H9 (cell line): ENCODE measurements at regions not wholly inside any gene's neighbourhood (a gene's known extent, or its start where the extent isn't known, plus 50 kb on each side); places are given as distances from the start of the nearest gene placed in this dataset.

ENCODE experiments used
- DNase-seq: peaks from one replicate; pipeline ENCODE4 v3.0.0-alpha.2; 2017
- H2AFZ ChIP-seq: one replicate; pipeline ENCODE4 v1.6.1; 2013; ENCODE audit warnings: mild to moderate bottlenecking, low read length, control low read depth, moderate library complexity
- H2AK5ac ChIP-seq: 2 replicates; pipeline ENCODE4 v1.6.1; 2013; ENCODE audit warnings: low read length, control low read depth, mixed read lengths; ENCODE audit not compliant: insufficient read length
- H2BK120ac ChIP-seq: one replicate; pipeline ENCODE4 v1.6.1; 2013; ENCODE audit warnings: low read depth, mild to moderate bottlenecking, low read length, control low read depth, inconsistent platforms; ENCODE audit not compliant: poor library complexity, severe bottlenecking
- H2BK12ac ChIP-seq: 2 replicates; pipeline ENCODE4 v1.6.1; 2013; ENCODE audit warnings: low read length, control low read depth, mixed read lengths, low read depth; ENCODE audit not compliant: insufficient read length
- H2BK15ac ChIP-seq: 2 replicates; pipeline ENCODE4 v1.6.1; 2013; ENCODE audit warnings: low read depth, low read length, control low read depth
- H2BK20ac ChIP-seq: one replicate; pipeline ENCODE4 v1.6.1; 2013; ENCODE audit warnings: low read depth, mild to moderate bottlenecking, low read length, control low read depth, inconsistent platforms; ENCODE audit not compliant: poor library complexity, severe bottlenecking
- H2BK5ac ChIP-seq: 2 replicates; pipeline ENCODE4 v1.6.1; 2013; ENCODE audit warnings: low read length, control low read depth, mixed read lengths; ENCODE audit not compliant: insufficient read length
- H3K14ac ChIP-seq: 2 replicates; pipeline ENCODE4 v1.6.1; 2013; ENCODE audit warnings: low read length, control low read depth; ENCODE audit not compliant: insufficient read depth
- H3K18ac ChIP-seq: 2 replicates; pipeline ENCODE4 v1.6.1; 2013; ENCODE audit warnings: low read depth, mild to moderate bottlenecking, mixed read lengths, low read length, control low read depth; ENCODE audit not compliant: insufficient read length
- H3K23ac ChIP-seq: 2 replicates; pipeline ENCODE4 v1.6.1; 2013; ENCODE audit warnings: low read length, control low read depth, mixed read lengths, low read depth; ENCODE audit not compliant: insufficient read length
- H3K23me2 ChIP-seq: 2 replicates; pipeline ENCODE4 v1.6.1; 2013; ENCODE audit warnings: low read depth, mild to moderate bottlenecking, mixed read lengths, low read length, control low read depth; ENCODE audit not compliant: insufficient read length, poor library complexity, severe bottlenecking
- H3K27ac ChIP-seq: 2 replicates; pipeline ENCODE4 v1.5.1; 2013; ENCODE audit warnings: low read length, control low read depth, mixed read lengths, low read depth; ENCODE audit not compliant: insufficient read length
- H3K27me3 ChIP-seq: 2 replicates; pipeline ENCODE4 v1.6.1; 2013; ENCODE audit warnings: low read length, control low read depth, inconsistent platforms; ENCODE audit not compliant: insufficient read depth
- H3K4ac ChIP-seq: 2 replicates; pipeline ENCODE4 v1.6.1; 2013; ENCODE audit warnings: low read depth, mild to moderate bottlenecking, control low read depth, inconsistent platforms, low read length, moderate library complexity
- H3K4me1 ChIP-seq: 2 replicates; pipeline ENCODE4 v1.6.1; 2013; ENCODE audit warnings: low read length, control low read depth, inconsistent platforms; ENCODE audit not compliant: insufficient read depth
- H3K4me2 ChIP-seq: 2 replicates; pipeline ENCODE4 v1.6.1; 2013; ENCODE audit warnings: low read length, control low read depth, mixed read lengths; ENCODE audit not compliant: insufficient read length, insufficient read depth
- H3K56ac ChIP-seq: 2 replicates; pipeline ENCODE4 v1.6.1; 2013; ENCODE audit warnings: low read depth, mild to moderate bottlenecking, mixed read lengths, low read length, control low read depth; ENCODE audit not compliant: insufficient read length
- H3K79me1 ChIP-seq: 2 replicates; pipeline ENCODE4 v1.6.1; 2013; ENCODE audit warnings: low read depth, mild to moderate bottlenecking, moderate library complexity, low read length, control low read depth, inconsistent platforms; ENCODE audit not compliant: insufficient read depth, poor library complexity, severe bottlenecking
- H3K79me2 ChIP-seq: 2 replicates; pipeline ENCODE4 v1.6.1; 2013; ENCODE audit warnings: low read length, control low read depth, inconsistent platforms; ENCODE audit not compliant: insufficient read depth
- H3K9ac ChIP-seq: 2 replicates; pipeline ENCODE4 v1.6.1; 2013; ENCODE audit warnings: low read length, control low read depth, mixed read lengths; ENCODE audit not compliant: insufficient read length; ENCODE audit errors: extremely low read depth
- H3K9me3 ChIP-seq: one replicate; pipeline ENCODE4 v1.6.1; 2013; ENCODE audit warnings: low read depth, low read length, inconsistent platforms; ENCODE audit not compliant: control insufficient read depth
- H3T11ph ChIP-seq: one replicate; pipeline ENCODE4 v1.6.1; 2013; ENCODE audit warnings: mild to moderate bottlenecking, low read length, control low read depth, inconsistent platforms
- H4K20me1 ChIP-seq: one replicate; pipeline ENCODE4 v1.6.1; 2013; ENCODE audit not compliant: control insufficient read depth, insufficient read length, insufficient read depth
- H4K5ac ChIP-seq: 2 replicates; pipeline ENCODE4 v1.6.1; 2013; ENCODE audit warnings: low read depth, mild to moderate bottlenecking, mixed read lengths, low read length, control low read depth; ENCODE audit not compliant: insufficient read length
- H4K8ac ChIP-seq: replicated peaks from 2 replicates; pipeline ENCODE4 v1.6.1; 2013; ENCODE audit warnings: low read length, control low read depth, mixed read lengths, low read depth; ENCODE audit not compliant: insufficient read length
- H4K91ac ChIP-seq: 2 replicates; pipeline ENCODE4 v1.6.1; 2013; ENCODE audit warnings: low read depth, mild to moderate bottlenecking, moderate library complexity, mixed read lengths, low read length, control low read depth; ENCODE audit not compliant: insufficient read length
- H3K27ac Mint-ChIP-seq, 3 experiments: 2 replicates in 2 of 3; 3 replicates in 1 of 3; pipeline ENCODE4 v1.8.0; 2020 to 2021; ENCODE audit warnings: mixed read lengths in 3 of 3, mild to moderate bottlenecking in 1 of 3, moderate library complexity in 1 of 3
- H3K27me3 Mint-ChIP-seq: 2 replicates; pipeline ENCODE4 v1.8.0; 2021; ENCODE audit warnings: low read depth, mild to moderate bottlenecking, moderate library complexity, mixed read lengths
- H3K36me3 Mint-ChIP-seq, 3 experiments: 2 replicates in 2 of 3; 3 replicates in 1 of 3; pipeline ENCODE4 v1.8.0; 2020 to 2021; ENCODE audit warnings: low read depth in 3 of 3, mixed read lengths in 3 of 3; ENCODE audit not compliant: insufficient read depth in 1 of 3
- H3K4me1 Mint-ChIP-seq, 2 experiments: 2 replicates each; pipeline ENCODE4 v1.8.0; 2020; ENCODE audit warnings: mixed read lengths in 2 of 2
- H3K4me3 Mint-ChIP-seq, 2 experiments: 2 replicates in 1 of 2; 3 replicates in 1 of 2; pipeline ENCODE4 v1.8.0; 2020 to 2021; ENCODE audit warnings: mild to moderate bottlenecking in 2 of 2, mixed read lengths in 2 of 2, moderate library complexity in 1 of 2
- H3K9me3 Mint-ChIP-seq, 2 experiments: 2 replicates in 1 of 2; 3 replicates in 1 of 2; pipeline ENCODE4 v1.8.0; 2020; ENCODE audit warnings: mild to moderate bottlenecking in 2 of 2, mixed read lengths in 2 of 2, moderate library complexity in 1 of 2
- WGBS: extraction: QIAGEN DNeasy Blood & Tissue Kit; methylation state at CpG from one replicate; pipeline ENCODE4 v1.1.7; 2013; ENCODE audit warnings: missing lambda C conversion rate, low lambda C conversion rate, mixed read lengths; ENCODE audit not compliant: insufficient read length; ENCODE audit errors: extremely low coverage; 5-methylcytosine and 5-hydroxymethylcytosine counted together
- TF ChIP-seq, protein P1 (sequence below): fragments of 200-600 bp; sonication (generic); conservative IDR thresholded peaks from 3 replicates; pipeline ENCODE4 v1.8.0; 2021; ENCODE audit warnings: antibody characterized with exemption, mild to moderate bottlenecking

DNA sequence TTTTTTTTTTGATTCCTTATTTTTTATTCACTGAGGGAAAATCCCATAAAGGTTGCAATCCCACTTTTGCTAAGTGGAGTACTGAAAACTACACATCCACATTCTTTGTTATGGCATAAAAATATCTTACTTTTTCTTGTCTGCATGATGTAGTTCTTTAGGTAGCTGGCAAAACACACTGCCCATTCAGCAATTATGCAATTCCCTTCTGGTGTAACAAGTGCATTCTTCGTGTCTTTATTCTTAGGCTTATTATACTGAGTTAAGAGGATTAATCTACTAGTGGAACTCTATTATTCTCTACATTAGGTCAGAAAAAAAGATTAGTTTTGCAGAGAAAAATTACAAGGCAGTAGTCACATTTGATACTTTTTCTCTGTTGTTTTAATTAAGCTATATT lies 403.8 kb upstream of the GBE1 start:
- no peak overlapping the region for H4K91ac ChIP-seq
- Mint-ChIP-seq H3K4me1 (0 out of 4 replicates have a peak, but pooled peaks cover 0 to 3% of the 10 kb centered on the region in 2 experiments), H3K9me3 (peaks cover 0 to 3% of the 10 kb centered on the region in 2 experiments; a peak in 2 of 5 replicates), H3K27me3 (no peaks in the 10 kb centered on the region), H3K27ac (0 out of 7 replicates have a peak overlapping the region, but pooled peaks of 1 of the 3 experiments have one; percentile 51), H3K36me3 (peaks cover 0 to 5% (median 0%) of the 10 kb centered on the region in 3 experiments; a peak in 2 of 7 replicates), H3K4me3 (no peak overlapping the region)
- H2BK15ac ChIP-seq, result no peak overlapping the region
- H3K9ac ChIP-seq, result no peak overlapping the region
- no peak overlapping the region for H2AK5ac ChIP-seq
- no peak for DNase-seq
- H3K27me3 ChIP-seq, result no peaks in the 10 kb centered on the region
- no peak overlapping the region for H3T11ph ChIP-seq
- no peak overlapping the region for H3K18ac ChIP-seq
- no peak overlapping the region for H2AFZ ChIP-seq
- no peak overlapping the region for H2BK12ac ChIP-seq
- H4K20me1 ChIP-seq, result no peaks in the 10 kb centered on the region
- H3K79me2 ChIP-seq, result no peaks in the 10 kb centered on the region
- H3K14ac ChIP-seq, result no peak overlapping the region
- no peak overlapping the region for H3K27ac ChIP-seq
- no peaks in the 10 kb centered on the region for H3K4me1 ChIP-seq
- no peaks in the 10 kb centered on the region for H3K79me1 ChIP-seq
- H3K23me2 ChIP-seq, result no peaks in the 10 kb centered on the region
- no peak overlapping the region for H3K4me2 ChIP-seq
- H3K56ac ChIP-seq, result no peak overlapping the region
- no peak overlapping the region for H3K4ac ChIP-seq
- H4K8ac ChIP-seq, result no peak overlapping the region
- no peak overlapping the region for H4K5ac ChIP-seq
- H2BK5ac ChIP-seq, result no peak overlapping the region
- no peak overlapping the region for H2BK20ac ChIP-seq
- TF ChIP-seq, protein P1, sequence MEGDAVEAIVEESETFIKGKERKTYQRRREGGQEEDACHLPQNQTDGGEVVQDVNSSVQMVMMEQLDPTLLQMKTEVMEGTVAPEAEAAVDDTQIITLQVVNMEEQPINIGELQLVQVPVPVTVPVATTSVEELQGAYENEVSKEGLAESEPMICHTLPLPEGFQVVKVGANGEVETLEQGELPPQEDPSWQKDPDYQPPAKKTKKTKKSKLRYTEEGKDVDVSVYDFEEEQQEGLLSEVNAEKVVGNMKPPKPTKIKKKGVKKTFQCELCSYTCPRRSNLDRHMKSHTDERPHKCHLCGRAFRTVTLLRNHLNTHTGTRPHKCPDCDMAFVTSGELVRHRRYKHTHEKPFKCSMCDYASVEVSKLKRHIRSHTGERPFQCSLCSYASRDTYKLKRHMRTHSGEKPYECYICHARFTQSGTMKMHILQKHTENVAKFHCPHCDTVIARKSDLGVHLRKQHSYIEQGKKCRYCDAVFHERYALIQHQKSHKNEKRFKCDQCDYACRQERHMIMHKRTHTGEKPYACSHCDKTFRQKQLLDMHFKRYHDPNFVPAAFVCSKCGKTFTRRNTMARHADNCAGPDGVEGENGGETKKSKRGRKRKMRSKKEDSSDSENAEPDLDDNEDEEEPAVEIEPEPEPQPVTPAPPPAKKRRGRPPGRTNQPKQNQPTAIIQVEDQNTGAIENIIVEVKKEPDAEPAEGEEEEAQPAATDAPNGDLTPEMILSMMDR, result no peak
- no CpG with 5 or more reads among the region's 1 CpG for WGBS
- no peak overlapping the region for H2BK120ac ChIP-seq
- no peak overlapping the region for H3K23ac ChIP-seq
- H3K9me3 ChIP-seq, result no peaks in the 10 kb centered on the region
